HG02588 (cell line): ENCODE measurements at regions not wholly inside any gene's neighbourhood (a gene's known extent, or its start where the extent isn't known, plus 50 kb on each side); places are given as distances from the start of the nearest gene placed in this dataset.
"Not testable (repeated sequence)": the region's sequence is repeated elsewhere in the genome, so short reads cannot be mapped to it uniquely, and the experiment has no call there.

Experiments
- ATAC-seq: cut with Tn5 transposase; IDR thresholded peaks from one replicate; pipeline ENCODE4 v1.9.1; 2021; ENCODE audit warnings: mild to moderate bottlenecking, moderate library complexity; ENCODE audit not compliant: unreplicated experiment

DNA sequence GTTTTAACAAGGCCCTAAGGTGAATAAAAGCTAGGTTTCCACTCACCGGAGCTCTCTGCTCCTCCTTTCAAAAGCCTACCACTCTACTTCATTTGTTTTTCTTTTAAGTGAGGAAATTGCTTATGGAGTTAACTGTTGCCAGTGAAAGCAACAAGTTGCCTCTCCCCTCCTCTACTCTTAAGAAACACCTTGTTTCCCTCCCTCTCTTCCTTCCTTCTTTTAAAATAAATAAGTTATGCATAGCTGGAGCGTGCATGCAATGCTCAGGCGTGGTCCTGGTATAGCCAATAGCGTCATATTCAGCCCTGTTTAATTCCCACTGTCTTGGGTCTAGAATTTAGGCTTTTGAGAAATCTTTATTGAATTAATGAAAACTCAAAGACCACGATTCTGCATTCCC, 101.1 kb upstream of the IGF1R start:
- ATAC-seq: no peak

DNA sequence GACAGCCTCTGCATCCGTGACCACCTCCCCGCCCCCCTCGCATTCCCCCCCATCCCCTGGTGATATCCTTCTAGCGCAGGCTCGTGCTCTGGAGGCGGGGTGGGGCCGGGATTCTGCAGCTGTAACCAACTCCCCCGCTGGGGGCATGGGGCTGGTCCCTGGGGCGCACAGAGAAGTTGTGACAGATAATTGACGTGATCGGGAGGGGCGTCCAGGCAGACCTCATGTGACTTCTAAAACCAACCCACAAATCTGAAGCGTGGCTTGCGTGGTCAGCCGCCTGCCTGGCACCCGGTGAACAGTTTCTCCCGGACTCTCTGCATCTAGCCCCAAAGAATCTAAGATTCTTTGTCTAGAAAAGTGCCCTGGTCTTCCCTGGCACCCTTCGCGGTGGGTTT, 100.6 kb upstream of the IGF1R start:
- no peak for ATAC-seq

DNA sequence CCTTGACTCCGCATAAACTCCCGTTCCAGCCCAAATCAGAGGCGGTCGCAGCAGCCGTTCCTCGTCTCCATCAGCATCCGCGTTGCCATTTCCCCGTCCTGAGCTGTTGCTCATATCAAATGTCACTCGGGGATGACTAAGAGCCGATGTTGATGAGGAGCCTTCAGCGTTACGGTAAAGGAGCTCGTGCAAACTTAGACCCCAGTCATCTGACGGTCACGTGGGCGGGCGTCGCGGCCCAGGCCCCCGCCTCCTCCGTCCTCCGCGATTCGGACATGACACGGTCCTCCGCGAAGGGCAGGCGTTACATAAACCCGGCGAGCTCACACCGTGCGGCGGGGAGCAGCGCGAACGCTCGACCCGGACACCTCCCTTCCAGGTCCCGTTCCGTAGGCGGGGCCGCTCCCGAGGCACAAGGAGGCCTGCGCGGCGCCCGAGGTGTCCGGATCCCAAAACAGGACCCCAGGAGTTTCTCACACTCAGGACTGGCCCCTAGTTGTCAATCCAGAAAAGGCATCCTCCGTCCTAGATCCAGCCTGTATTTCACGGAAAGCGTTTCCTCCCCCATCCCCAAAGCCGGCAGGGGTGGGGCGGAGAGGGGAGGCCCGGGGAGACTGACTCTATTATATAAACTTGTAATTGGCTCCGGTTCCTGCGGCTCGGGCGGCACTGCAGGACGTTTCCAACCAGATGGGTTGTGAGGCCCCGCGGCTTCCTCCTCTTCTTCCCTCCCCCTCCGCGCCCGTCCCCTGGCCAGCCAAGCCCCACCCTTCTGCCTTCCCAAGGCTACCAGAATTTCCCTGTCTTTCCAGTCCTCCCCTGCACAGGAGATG, 100.0 kb upstream of the IGF1R start:
- no peak for ATAC-seq

DNA sequence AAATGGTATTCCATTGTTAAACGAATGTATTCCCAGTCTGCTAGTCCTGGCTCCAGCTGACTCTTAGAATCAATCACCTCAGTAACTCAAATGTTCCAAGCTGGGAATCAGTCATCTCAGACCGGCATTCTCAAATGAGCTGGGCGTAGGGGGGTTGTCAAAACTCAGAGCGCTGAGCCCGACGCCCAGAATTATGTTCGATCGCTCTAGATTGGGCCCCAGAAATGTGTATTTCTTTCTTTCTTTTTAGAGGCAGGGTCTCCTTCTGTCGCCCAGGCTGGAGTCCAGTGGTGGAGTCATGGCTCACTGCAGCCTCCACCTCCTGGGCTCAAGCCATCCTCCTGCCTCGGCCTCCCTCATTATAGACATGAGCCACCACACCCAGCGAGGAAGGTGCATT, 99.3 kb upstream of the IGF1R start:
- ATAC-seq: no peak

DNA sequence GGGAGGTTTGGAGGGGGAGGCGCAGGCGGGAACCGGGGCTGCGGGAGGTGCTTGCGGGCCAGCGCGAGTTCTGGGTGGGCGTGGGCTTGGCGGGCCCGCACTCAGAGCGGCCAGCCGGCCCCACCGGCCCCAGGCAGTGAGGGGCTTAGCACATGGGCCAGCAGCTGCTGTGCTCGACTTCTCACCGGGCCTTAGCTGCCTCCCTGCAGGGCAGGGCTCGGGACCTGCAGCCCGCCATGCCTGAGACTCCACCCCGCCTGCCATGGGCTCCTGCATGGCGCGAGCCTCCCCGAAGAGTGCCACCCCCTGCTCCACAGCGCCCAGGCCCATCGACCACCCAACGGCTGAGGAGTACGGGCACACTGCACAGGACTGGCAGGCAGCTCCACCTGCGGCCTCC, 98.6 kb upstream of the IGF1R start:
- ATAC-seq: no peak

DNA sequence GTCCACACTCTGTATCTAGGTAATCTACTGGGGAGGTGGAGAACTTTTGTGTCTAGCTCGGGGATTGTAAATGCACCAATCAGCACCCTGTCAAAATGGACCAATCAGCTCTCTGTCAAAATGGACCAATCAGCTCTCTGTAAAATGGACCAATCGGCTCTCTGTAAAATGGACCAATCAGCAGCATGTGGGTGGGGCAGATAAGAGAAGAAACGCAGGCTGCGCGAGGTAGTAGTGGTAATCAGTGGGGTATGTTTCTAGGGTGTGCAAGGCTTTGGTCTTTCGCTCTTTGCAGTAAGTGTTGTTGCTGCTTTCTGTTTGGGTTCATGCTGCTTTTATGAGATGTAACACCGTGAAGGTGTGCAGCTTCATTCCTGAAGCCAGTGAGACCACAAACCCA, 98.0 kb upstream of the IGF1R start:
- ATAC-seq: not testable (repeated sequence)

DNA sequence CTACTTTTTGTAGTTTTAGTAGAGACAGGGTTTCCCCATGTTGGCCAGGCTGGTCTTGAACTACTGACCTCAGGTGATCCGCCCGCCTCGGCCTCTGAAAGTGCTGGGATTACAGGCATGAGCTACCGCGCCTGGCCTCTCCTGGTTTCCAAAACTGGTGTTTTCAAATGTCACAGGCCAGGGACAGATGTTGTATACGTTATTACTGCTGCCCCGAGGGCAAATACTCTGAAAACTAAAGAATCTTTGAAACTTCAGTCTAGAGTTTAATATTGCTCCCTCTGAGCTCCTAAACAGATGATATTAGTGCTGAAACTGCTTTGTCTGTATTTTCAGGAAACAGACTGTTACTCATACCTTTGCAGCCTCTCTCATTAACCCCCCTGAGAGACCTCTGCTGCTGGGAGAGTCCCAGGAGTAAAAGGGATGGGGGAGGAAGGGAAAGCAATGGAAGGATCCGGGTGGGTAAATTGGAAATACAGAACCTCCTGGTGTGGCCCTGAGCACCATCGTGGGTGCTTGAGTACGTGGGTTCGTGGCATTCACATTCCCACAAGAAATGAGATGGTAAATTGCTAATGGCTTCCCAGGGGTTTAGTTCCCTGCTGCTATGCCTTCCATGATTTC, 96.3 kb upstream of the IGF1R start:
- no peak for ATAC-seq

DNA sequence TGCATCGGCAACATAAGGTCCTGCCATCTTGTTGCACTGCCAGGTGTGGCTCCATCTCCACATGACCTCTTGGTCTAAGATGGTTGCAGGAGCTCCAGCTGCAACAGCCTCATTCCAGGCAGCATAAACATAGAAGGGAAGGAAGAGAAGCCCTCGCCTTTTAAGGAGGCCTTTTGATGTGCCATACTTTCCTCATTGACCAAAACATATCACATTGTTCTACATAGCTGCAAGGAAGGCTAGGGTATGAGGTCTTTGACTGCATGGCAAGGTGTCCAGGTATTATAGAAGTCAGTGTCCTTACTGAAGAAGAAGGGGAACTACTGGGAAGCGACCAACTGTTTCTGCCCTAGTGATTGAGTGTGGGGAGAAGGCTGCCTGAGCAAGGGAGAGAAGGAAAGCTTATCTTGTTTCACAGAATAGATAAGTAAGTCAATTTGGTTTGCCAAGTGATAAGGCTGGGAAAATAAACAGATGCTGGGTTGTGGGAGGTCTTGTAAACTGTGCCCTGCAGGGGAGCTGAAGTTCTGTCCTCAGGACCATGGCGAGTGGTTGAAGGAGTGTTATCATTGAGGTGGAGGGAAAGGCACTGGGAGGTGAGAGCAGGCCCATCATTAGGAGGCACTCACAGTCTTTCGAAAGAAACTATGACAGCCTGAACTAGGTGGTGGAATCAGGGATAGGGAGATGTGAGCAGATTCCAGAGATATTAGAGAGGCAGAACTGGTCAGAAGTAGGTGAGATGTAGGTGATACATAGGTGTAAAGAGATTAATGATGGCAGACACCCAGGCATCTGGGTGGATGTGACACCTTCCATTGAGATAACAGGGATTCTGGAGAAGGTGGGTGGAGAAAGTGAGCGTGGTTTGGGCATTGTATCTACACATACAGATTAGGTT, 93.8 kb upstream of the IGF1R start:
- ATAC-seq: no peak

DNA sequence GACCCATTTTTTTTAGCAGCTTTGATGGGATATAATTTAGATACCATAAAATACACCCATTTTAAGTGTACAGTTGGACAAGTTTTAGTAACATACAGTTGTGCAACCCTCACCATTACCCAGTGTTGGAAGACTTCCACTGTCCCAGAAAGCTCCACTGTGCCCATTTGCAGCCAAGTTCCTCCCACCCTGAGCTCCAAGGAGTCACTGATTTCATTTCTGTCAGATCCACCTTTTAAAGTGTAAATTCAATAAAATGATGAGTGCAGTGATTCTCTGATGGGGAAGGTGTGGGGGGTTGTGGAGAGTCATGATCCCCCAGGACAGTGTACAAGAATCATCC, 93.2 kb upstream of the IGF1R start:
- ATAC-seq: no peak

DNA sequence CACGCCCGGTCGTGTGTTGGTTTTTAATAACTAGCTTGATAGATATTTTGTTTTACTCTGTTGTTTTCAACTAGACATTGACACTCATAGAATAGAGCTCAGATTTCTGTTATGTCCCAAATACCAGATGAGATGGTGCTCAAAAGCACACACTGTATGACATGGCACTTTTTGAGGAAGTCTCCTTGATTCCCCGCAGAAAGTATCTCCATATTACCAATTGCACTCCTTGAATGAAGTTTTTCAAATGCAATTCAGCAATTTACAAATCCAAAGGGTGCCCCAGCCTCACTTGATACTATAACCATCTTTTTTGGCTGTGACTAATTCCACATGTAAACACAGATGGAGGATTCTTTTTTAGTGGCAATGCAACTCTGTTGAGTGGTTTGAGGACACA, 92.0 kb upstream of the IGF1R start:
- no peak for ATAC-seq

DNA sequence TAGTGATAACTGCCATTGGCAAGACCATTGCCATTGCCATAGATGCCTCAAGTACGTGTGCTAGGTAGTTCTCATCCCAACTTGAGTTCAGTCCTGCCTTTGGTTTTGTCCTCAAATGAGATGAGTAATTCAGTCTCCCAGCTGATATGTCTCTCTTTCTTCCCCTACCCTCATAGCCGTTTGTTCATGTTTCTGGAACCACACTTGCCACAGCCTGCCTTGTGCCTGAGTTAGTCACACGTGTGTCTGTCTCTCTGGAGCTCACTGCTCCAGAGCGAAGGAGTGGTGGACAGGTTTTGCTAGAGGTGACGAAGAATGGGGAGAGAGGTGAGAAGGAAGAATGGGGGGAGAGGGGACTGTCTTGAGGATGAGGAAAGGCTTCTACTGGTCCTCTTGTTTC, 88.0 kb upstream of the IGF1R start:
- no peak for ATAC-seq

DNA sequence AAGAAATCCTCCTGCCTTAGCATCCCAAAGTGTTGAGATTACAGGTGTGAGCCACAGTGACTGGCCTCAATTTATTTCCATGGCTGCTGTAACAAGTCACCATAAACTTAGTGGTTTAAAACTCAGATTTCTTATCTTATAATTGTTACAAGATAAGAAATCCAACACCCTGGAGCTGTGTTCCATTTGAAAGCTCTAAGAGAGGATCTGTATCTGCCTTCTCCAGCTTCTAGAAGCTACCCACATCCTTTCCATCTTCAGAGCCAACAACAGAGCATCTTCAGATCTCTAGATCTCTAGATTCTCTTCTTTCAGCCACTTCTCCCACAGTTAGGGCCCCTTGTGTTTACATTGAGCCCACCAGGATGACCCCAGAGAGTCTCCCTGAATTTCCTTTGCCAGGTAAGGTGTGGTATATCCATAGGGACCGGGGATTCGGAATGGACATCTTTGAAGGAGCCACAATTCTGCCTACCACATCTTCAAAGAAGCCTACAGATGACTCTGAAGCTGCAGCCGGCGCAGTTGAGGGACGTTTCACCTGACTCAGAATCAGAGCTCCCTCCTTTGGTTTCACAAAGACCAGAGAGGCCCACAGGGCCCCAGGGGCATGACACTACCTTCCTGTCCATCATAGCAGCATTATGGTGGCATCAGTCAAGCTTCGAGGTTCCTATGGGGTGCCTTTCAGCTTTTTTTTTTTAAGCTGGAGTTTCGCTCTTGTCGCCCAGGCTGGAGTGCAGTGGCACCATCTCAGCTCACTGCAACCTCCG, 87.0 kb upstream of the IGF1R start:
- ATAC-seq: no peak

DNA sequence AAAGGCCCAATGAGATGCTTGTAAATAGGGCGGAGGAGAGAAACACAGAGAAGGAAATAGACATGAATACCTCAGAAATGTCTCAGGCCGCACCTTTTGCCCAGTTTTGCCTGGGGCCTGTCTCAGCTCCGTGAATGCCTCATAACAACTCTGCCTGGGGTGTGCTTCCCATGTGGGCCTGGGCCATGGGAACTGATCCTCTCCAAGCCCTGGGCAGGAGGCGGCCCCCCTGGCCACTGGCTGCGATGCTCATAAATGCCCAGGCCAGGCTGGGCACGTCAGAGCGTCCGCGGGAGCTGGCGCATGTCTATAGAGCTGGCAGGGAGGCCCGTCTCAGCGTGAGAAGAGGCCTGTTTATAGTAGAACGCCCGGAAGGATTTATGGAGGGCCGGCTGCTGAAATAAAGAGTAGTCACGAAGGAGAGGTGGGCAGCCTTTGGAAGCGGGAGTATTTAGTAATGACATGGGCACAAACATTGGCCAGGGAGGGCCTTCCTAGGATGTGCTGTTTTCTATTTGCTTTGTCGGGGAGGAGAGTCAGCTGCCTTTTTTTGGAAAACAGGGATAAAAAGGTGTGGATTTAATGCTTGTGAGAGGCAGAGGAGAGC, 85.9 kb upstream of the IGF1R start:
- no peak for ATAC-seq

DNA sequence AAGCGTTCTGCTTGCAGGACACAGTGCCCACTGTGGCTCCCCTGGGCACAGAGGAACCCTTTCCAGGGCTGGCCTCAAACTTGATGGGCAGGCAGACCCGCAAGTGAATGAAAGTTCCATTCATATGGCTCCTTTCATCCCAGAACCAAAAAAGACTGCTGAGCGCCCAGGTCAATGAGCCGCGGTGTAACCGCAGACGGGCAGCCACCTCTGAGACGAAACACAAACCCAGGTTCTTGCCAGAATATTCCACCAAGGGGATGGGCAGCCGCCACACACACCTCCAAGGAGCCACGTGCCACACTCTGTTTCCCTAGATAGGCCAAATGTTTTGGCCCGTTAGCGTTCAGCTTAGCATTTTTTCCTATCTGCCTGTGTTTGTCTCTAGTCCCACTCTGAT, 82.8 kb upstream of the IGF1R start:
- ATAC-seq: no peak

DNA sequence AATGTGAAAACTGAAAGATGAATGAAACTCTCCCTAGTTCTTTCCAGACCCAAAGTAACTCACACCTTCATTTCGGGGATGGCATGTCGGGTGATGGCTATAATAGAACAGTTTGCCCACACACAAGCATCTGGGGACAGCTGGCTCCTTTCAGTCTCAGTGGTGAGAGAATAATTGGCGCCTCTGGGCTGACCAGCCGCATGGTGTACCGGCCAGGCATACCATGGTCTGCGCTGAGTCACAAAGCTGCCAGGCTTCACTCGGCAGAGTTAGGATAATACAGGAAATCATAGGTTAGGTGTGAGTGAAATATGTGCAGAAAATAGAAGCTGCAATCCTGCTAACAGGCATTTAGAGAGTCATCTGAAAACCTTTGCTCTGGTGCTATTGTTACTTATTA, 80.4 kb upstream of the IGF1R start:
- no peak for ATAC-seq

DNA sequence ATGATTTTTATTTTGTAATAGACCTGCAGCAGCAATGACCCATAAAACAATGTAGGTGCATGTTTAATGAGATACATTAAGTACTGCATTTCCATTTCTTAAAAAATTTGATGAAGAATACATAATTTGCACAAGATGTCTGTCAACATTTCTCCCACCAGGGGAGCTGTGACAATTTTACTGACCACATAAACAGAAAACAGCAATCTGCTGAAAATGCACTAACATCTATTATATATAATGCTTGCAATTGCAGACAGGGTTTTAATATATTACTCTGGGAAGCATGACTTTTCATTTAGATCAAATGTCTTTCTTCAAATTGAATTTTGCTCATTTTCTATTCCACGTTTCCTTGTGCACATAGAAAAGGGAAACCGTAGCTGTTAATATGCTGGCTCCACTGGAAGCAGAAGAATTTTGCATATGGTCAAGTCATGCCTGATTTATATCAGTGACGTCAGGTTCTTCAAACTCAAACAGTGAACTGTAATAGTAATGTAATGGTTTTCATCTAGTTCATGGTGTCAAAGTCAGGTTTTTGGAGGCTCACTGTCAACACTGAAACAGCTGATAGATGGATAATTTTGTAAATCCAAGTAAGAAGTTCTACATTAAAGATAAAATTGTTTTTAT, 79.8 kb upstream of the IGF1R start:
- ATAC-seq: no peak

DNA sequence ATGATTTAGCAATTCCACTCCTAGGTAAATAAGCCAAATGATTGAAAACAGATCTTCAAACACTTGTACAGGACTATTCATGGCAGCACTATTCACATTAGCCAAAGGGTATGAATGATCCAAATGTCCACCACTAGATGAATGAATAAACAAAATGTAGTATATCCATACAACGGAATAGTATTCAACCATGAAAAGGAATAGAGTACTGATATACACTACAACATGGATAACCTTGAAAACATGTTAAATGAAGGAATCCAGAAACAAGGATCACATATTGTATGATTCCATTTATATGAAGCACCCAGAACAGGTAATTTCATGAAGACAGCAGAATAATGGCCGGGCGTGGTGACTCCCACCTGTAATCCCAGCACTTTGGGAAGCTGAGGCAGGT, 78.2 kb upstream of the IGF1R start:
- no peak for ATAC-seq

DNA sequence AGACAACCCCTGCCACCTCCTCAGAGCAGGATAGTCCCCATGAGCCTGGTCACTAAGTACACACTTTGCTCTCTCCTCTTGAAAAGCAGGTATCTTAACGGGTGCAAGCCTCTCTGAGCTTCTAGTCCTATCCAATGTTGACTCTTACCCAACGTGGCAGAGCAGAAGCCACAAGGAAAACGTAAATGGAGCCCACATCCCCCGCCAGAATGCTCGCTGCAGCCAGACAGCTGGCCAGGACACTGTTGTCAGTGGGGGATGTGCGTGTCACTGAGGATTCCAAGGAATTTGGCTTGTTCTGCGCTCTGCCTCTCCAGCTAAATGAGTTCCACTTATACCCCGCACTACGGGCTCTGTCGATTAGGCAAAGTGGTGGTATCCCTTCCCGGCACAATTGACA, 67.8 kb upstream of the IGF1R start:
- no peak for ATAC-seq

DNA sequence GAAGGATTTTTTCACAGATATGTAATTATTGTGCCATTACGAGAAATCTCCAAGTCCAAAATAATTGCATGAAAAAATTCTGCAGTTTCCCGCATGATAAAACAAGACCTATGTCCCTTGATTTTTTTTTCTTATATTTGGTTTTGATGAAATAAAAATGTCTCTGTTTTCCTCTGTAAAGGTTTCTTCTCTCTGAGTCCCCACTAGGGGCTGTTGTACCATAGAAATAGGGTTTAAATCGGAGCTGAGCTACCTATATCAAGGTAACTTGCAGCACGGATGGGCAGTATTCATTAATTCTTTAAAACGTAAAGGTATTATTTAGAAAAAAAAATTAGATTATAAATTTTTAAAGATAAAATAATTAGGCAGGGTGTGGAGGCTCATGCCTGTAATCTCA, 66.6 kb upstream of the IGF1R start:
- ATAC-seq: no peak

DNA sequence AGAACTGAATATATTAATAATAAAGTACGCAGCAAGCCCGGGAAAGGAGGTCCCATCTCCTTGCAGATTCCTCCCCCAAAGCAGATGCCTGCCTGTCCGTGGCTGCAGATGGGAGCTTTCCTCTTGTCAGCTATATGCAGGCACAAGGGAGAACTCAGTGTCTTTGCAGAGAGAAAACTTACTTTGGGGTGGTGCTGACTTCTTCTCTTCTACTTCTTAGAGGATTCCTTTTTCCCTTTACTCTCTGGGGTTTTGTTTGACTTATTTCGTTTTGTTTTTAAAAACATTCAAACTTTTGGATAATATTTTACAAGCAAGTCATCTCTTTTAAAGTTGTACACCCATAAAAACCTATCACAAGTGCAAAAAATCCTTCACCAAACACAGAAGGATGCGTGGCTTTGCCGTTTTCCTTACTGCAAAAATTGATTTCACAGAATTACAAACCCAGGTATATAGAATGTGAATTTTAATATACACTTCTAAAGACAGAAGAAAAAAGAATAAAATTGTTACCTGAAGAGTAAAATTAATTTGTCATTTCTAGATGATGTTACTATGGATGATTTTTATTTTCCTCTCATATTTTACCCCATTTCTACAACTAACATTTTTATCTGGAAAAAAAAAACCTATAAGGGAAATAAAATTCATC, 65.3 kb upstream of the IGF1R start:
- ATAC-seq: no peak
